Ovary (tissue), 7 donors: ENCODE measurements at regions not wholly inside any gene's neighbourhood (a gene's known extent, or its start where the extent isn't known, plus 50 kb on each side); places are given as distances from the start of the nearest gene placed in this dataset. TPM values are rescaled to one million over a fixed set of nuclear protein-coding genes. Genes with fewer than 3 reads are reported as not detected.

ENCODE experiments used
- DNase-seq, 5 donors: peaks; one replicate each; pipeline ENCODE4 v3.0.0-alpha.2; 2019 to 2020
- H3K27ac ChIP-seq, 2 donors: fragments of 200-600 bp; one replicate each; pipeline versions ENCODE4 v1.5.1 to v1.8.0; 2019 to 2022
- H3K27me3 ChIP-seq: fragments of 200-600 bp; one replicate; pipeline ENCODE4 v1.8.0; 2022
- H3K36me3 ChIP-seq: fragments of 200-600 bp; sonication (generic); one replicate; pipeline ENCODE4 v1.5.1; 2019
- H3K4me1 ChIP-seq: one replicate; pipeline ENCODE4 v1.8.1; 2013; ENCODE audit warnings: mild to moderate bottlenecking, moderate library complexity; ENCODE audit not compliant: insufficient read depth
- H3K4me3 ChIP-seq: fragments of 200-600 bp; sonication (generic); one replicate; pipeline ENCODE4 v1.5.1; 2017
- H3K9me3 ChIP-seq, 2 donors: fragments of 200-600 bp in 1 of 2; sonication (generic) in 1 of 2; one replicate each; pipeline versions ENCODE4 v1.5.1 to v1.8.1; 2013 to 2019; ENCODE audit warnings: mild to moderate bottlenecking in 1 of 2, moderate library complexity in 1 of 2
- EP300 ChIP-seq: sonication (generic); formaldehyde crosslinking; IDR thresholded peaks from one replicate; pipeline ENCODE4 v1.6.1; 2017; ENCODE audit warnings: antibody characterized with exemption
- POLR2A ChIP-seq: fragments of 450-650 bp; IDR thresholded peaks from one replicate; pipeline ENCODE4 v1.6.1; 2017; ENCODE audit warnings: antibody characterized with exemption, mild to moderate bottlenecking, moderate library complexity
- WGBS, 3 donors: extraction: QIAGEN DNeasy Blood & Tissue Kit in 1 of 3; methylation state at CpG; one replicate each; pipeline versions ENCODE4 v1.1.5 to v1.1.7; 2013 to 2017; 5-methylcytosine and 5-hydroxymethylcytosine counted together
- intact Hi-C, 4 donors: fragments of 100-400 bp; cut with DNase I; formaldehyde crosslinking; loops; one replicate each; pipeline versions ENCODE4 v1.11.0 to v1.15.1; 2022 to 2023
- small RNA-seq: library from RNA; depleted of rRNA; stranded (forward); fragments of <200 nt; gene quantifications from one replicate; pipeline ENCODE3, GENCODE V24; 2016
- TF ChIP-seq, protein P1 (sequence below), 3 donors: fragments of 450-650 bp in 2 of 3; fragments of 200-600 bp in 1 of 3; IDR thresholded peaks; one replicate each; pipeline versions ENCODE4 v1.5.1 to v1.8.0; 2016 to 2022; ENCODE audit warnings: antibody characterized with exemption in 3 of 3, mild to moderate bottlenecking in 1 of 3
- donor health status: DM: no; HTN: no; CAD: no; lungs with moderate emphysema.
- donor health status: DM: no; HTN: no; CAD: no.
- donor health status: Bipolar disorder and iron deficiency.
- donor health status: DM: no; HTN: no; CAD: no.
- donor health status: DM: yes; HTN: yes; CAD: no.

DNA sequence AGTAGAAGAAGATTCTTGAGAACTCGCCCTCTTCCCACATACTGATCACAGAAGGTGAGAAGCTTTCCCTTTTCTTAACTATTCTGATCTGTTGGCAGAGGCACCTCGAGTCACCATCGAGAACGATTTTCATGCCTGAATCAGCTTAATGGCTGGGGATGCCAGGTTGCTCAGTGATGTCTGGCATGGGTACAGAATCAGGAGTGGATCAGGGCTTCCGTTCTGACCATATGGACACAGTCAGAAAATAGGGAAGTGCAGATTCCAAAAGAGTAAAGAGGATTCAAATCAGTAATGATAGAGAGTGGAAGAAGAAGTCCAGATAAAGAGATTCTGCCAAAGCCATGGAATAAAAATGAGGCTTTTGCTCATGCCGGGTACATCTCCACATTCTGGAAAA is 52.0 kb upstream of the GRB10 start:
- TF ChIP-seq POLR2A (no peak), EP300 (no peak)
- TF ChIP-seq, protein P1, sequence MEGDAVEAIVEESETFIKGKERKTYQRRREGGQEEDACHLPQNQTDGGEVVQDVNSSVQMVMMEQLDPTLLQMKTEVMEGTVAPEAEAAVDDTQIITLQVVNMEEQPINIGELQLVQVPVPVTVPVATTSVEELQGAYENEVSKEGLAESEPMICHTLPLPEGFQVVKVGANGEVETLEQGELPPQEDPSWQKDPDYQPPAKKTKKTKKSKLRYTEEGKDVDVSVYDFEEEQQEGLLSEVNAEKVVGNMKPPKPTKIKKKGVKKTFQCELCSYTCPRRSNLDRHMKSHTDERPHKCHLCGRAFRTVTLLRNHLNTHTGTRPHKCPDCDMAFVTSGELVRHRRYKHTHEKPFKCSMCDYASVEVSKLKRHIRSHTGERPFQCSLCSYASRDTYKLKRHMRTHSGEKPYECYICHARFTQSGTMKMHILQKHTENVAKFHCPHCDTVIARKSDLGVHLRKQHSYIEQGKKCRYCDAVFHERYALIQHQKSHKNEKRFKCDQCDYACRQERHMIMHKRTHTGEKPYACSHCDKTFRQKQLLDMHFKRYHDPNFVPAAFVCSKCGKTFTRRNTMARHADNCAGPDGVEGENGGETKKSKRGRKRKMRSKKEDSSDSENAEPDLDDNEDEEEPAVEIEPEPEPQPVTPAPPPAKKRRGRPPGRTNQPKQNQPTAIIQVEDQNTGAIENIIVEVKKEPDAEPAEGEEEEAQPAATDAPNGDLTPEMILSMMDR (IDR thresholded peaks at IDR 0.05), result no peak
- H3K4me3 ChIP-seq, result no peak overlapping the region
- 86 to 91% (median 90%) methylated on average over 6 of the region's 6 CpGs for WGBS, 3 donors
- intact Hi-C loops, result no loop called here
- DNase-seq, result no peak
- H3K36me3 ChIP-seq, result no peaks in the 10 kb centered on the region
- H3K27me3 ChIP-seq, result no peaks in the 10 kb centered on the region
- no peak overlapping the region for H3K27ac ChIP-seq
- H3K9me3 ChIP-seq, result no peaks in the 10 kb centered on the region
- H3K4me1 ChIP-seq, result no peaks in the 10 kb centered on the region

DNA sequence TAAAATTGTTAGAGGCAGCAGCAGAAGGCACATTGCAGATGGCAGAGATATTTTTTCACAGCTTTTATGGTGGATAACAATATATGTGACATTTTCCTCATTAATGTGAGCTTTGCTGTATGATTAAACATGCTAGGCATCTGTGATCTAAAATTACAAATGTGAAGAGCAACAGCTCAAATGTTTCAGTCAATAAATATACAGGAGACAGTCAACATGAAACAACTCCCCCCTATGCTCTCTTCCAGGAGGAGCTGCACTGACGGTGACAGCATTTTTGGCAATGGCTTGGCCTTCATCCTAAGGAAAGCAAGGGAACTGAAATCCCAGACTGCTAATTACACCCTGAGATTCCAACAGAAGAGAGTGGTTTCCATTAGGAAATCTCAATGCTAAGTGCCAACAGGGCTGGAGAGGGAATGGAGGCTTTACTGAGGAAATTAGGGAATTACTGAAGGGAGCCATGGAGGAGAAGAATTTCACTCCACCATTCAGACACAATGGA is 51.4 kb upstream of the GRB10 start:
- no peak for TF ChIP-seq POLR2A
- TF ChIP-seq, protein P1 (IDR thresholded peaks at IDR 0.05), result no peak
- TF ChIP-seq EP300, result no peak
- WGBS, 3 donors, result 39 to 69% (median 54%) methylated on average over 1 of the region's 1 CpG
- no peaks in the 10 kb centered on the region for H3K9me3 ChIP-seq
- no peak overlapping the region for H3K4me3 ChIP-seq
- intact Hi-C loops, result no loop called here
- H3K36me3 ChIP-seq, result no peaks in the 10 kb centered on the region
- DNase-seq, result no peak
- H3K27me3 ChIP-seq, result no peaks in the 10 kb centered on the region
- no peaks in the 10 kb centered on the region for H3K4me1 ChIP-seq
- H3K27ac ChIP-seq, result no peak overlapping the region

DNA sequence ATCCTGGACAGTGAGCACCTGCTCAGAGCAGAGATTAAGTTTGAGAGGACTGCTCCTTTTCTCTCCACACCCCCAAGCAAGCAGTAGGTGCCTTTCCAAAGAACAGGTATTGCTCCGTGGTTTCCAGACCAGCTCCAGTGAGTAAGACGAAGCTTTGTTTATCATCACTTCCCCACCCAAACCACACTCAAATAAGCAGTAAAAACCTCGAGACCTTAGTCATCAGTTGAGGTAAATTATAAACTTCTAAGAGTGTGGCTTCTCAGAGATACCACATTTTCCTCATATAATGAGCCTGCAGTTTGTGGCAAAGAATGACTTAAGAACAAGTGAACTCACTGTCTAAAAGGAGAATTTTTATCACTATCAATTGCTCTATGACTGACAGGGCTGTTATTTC is 50.0 kb upstream of the GRB10 start:
- no peaks in the 10 kb centered on the region for H3K27me3 ChIP-seq
- no peak overlapping the region for H3K27ac ChIP-seq
- no peaks in the 10 kb centered on the region for H3K4me1 ChIP-seq
- H3K36me3 ChIP-seq, result no peaks in the 10 kb centered on the region
- no peak for TF ChIP-seq POLR2A
- TF ChIP-seq, protein P1 (IDR thresholded peaks at IDR 0.05), result no peak
- TF ChIP-seq EP300, result no peak
- no peak overlapping the region for H3K4me3 ChIP-seq
- WGBS, 3 donors, result 61 to 67% (median 62%) methylated on average over 3 of the region's 3 CpGs
- DNase-seq, result no peak
- no peaks in the 10 kb centered on the region for H3K9me3 ChIP-seq
- intact Hi-C loops, result no loop called here

Small RNA genes in the stretch of these regions (small RNA-seq; reads per million reads assigned to genes)
- gene AC009296.1 (not detected), gene RF00394 (not detected)
